DMS153 treated with DMSO at 0.1 percent for 48 hours (cell line): ENCODE measurements at regions not wholly inside any gene's neighbourhood (a gene's known extent, or its start where the extent isn't known, plus 50 kb on each side); places are given as distances from the start of the nearest gene placed in this dataset.

Experiments used
- DNase-seq: peaks from one replicate; lab custom pipeline; 2025; ENCODE audit not compliant: unreplicated experiment; lab: John Stamatoyannopoulos, UW

- no peak for DNase-seq
These were observed 77.4 kb upstream of the PLCL2 start for GRCh38 chr3:16807391-16807790.

- peak; percentile 0 for DNase-seq
These were observed 76.2 kb upstream of the PLCL2 start for GRCh38 chr3:16808393-16809107.

- DNase-seq = no peak
These were observed 75.3 kb upstream of the PLCL2 start for GRCh38 chr3:16809482-16809881.

- no peak for DNase-seq
These were observed 74.8 kb upstream of the PLCL2 start for GRCh38 chr3:16809993-16810392.

- DNase-seq = no peak
These were observed 74.0 kb upstream of the PLCL2 start for GRCh38 chr3:16810593-16811367.

GRCh38 chr3:16811950-16812349, 72.8 kb upstream of the PLCL2 start:
- DNase-seq = no peak

- no peak for DNase-seq
These were observed 71.4 kb upstream of the PLCL2 start for GRCh38 chr3:16813336-16813735.

- no peak for DNase-seq
These were observed 68.5 kb upstream of the PLCL2 start for GRCh38 chr3:16816048-16816780.

- no peak for DNase-seq
These were observed 67.6 kb upstream of the PLCL2 start for GRCh38 chr3:16817197-16817596.

GRCh38 chr3:16818194-16818593, 66.6 kb upstream of the PLCL2 start:
- no peak for DNase-seq

GRCh38 chr3:16818945-16819344, 65.8 kb upstream of the PLCL2 start:
- DNase-seq = no peak

GRCh38 chr3:16820485-16820884, 64.3 kb upstream of the PLCL2 start:
- DNase-seq = no peak

- no peak for DNase-seq
These were observed 63.7 kb upstream of the PLCL2 start for GRCh38 chr3:16821053-16821452.

- DNase-seq = no peak
These were observed 60.6 kb upstream of the PLCL2 start for GRCh38 chr3:16824081-16824696.

GRCh38 chr3:16825617-16826204, 59.0 kb upstream of the PLCL2 start:
- no peak for DNase-seq

- DNase-seq = no peak
These were observed 55.9 kb upstream of the PLCL2 start for GRCh38 chr3:16828815-16829214.

- DNase-seq = no peak
These were observed 52.9 kb upstream of the PLCL2 start for GRCh38 chr3:16831846-16832245.

GRCh38 chr3:16834214-16834613, 50.5 kb upstream of the PLCL2 start:
- no peak for DNase-seq

GRCh38 chr3:16834753-16835152, 50.0 kb upstream of the PLCL2 start:
- no peak for DNase-seq
